ENCODE measurements at regions not wholly inside any gene's neighbourhood (a gene's known extent, or its start where the extent isn't known, plus 50 kb on each side); places are given as distances from the start of the nearest gene placed in this dataset.

- Histone ChIP-seq H3K9me2 (ENCODE audit: insufficient read depth) (no peaks in the 10 kb centered on the region), H3K79me2 (ENCODE audit: insufficient read depth, low read length) (no peaks in the 10 kb centered on the region), H2AFZ (ENCODE audit: low read depth, low read length, poor library complexity, severe bottlenecking) (no peak overlapping the region), H3K4me2 (ENCODE audit: low read length) (peak overlapping the region; percentile 42), H4K20me1 (ENCODE audit: insufficient read depth) (no peaks in the 10 kb centered on the region), H3K9ac (ENCODE audit: low read length) (no peak overlapping the region), H3K9me3 (ENCODE audit: control insufficient read depth in 1 of 2, insufficient read depth in 1 of 2, low read depth in 1 of 2, low read length in 2 of 2) (no peaks in the 10 kb centered on the region; a peak in 1 of 4 replicates), H3K4me1 (ENCODE audit: control insufficient read depth in 1 of 2, insufficient read depth in 2 of 2, low read length in 2 of 2) (peaks cover 0 to 6% of the 10 kb centered on the region in 2 experiments; a peak in 2 of 4 replicates), H3K27ac (ENCODE audit: low read depth, low read length) (no peak overlapping the region), H3K27me3 (ENCODE audit: insufficient read depth, low read length) (peaks cover 5% of the 10 kb centered on the region), H3K4me3 (replicated peaks in 1 of 2; ENCODE audit: low read depth in 1 of 2, low read length in 2 of 2) (no peak overlapping the region), H3K36me3 (ENCODE audit: control insufficient read depth in 1 of 2, insufficient read depth in 2 of 2, low read length in 2 of 2) (no peaks in the 10 kb centered on the region)
- TF ChIP-seq POLR2A (IDR thresholded peaks at IDR 0.05; ENCODE audit: borderline replicate concordance, extremely low read depth, insufficient read depth, insufficient read length) (no peak), EZH2 (IDR thresholded peaks at IDR 0.05) (no peak), YY1 (IDR thresholded peaks at IDR 0.05; ENCODE audit: extremely low read depth, insufficient replicate concordance, low read depth, low read length) (no peak), ATF3 (IDR thresholded peaks at IDR 0.05) (no peak), ZNF274 (IDR thresholded peaks at IDR 0.05; ENCODE audit: low read depth, low read length) (no peak), EGR1 (IDR thresholded peaks at IDR 0.05; ENCODE audit: low read depth) (no peak), SIN3A (IDR thresholded peaks at IDR 0.05; ENCODE audit: low read depth) (no peak), RAD21 (IDR thresholded peaks at IDR 0.05; ENCODE audit: low read depth) (no peak), EZH2phosphoT487 (IDR thresholded peaks at IDR 0.05; ENCODE audit: borderline replicate concordance) (no peak), FOSL1 (IDR thresholded peaks at IDR 0.05; ENCODE audit: low read depth) (no peak), ELF1 (IDR thresholded peaks at IDR 0.05; ENCODE audit: borderline replicate concordance, low read depth) (no peak), POLR2AphosphoS5 (IDR thresholded peaks at IDR 0.05; ENCODE audit: low read depth, low read length) (no peak), ZBTB33 (IDR thresholded peaks at IDR 0.05; ENCODE audit: extremely low read depth, insufficient replicate concordance, low read length) (no peak), ZFX (IDR thresholded peaks at IDR 0.05) (no peak), SP1 (IDR thresholded peaks at IDR 0.05; ENCODE audit: low read depth) (no peak), TCF7L2 (IDR thresholded peaks at IDR 0.05; ENCODE audit: borderline replicate concordance, extremely low read depth, insufficient read depth, insufficient read length) (no peak)
- TF ChIP-seq, protein P1, sequence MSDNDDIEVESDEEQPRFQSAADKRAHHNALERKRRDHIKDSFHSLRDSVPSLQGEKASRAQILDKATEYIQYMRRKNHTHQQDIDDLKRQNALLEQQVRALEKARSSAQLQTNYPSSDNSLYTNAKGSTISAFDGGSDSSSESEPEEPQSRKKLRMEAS (IDR thresholded peaks at IDR 0.05): no peak
- TF ChIP-seq, protein P2, sequence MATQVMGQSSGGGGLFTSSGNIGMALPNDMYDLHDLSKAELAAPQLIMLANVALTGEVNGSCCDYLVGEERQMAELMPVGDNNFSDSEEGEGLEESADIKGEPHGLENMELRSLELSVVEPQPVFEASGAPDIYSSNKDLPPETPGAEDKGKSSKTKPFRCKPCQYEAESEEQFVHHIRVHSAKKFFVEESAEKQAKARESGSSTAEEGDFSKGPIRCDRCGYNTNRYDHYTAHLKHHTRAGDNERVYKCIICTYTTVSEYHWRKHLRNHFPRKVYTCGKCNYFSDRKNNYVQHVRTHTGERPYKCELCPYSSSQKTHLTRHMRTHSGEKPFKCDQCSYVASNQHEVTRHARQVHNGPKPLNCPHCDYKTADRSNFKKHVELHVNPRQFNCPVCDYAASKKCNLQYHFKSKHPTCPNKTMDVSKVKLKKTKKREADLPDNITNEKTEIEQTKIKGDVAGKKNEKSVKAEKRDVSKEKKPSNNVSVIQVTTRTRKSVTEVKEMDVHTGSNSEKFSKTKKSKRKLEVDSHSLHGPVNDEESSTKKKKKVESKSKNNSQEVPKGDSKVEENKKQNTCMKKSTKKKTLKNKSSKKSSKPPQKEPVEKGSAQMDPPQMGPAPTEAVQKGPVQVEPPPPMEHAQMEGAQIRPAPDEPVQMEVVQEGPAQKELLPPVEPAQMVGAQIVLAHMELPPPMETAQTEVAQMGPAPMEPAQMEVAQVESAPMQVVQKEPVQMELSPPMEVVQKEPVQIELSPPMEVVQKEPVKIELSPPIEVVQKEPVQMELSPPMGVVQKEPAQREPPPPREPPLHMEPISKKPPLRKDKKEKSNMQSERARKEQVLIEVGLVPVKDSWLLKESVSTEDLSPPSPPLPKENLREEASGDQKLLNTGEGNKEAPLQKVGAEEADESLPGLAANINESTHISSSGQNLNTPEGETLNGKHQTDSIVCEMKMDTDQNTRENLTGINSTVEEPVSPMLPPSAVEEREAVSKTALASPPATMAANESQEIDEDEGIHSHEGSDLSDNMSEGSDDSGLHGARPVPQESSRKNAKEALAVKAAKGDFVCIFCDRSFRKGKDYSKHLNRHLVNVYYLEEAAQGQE (IDR thresholded peaks at IDR 0.05; ENCODE audit: low read depth): no peak
- TF ChIP-seq, protein P3, sequence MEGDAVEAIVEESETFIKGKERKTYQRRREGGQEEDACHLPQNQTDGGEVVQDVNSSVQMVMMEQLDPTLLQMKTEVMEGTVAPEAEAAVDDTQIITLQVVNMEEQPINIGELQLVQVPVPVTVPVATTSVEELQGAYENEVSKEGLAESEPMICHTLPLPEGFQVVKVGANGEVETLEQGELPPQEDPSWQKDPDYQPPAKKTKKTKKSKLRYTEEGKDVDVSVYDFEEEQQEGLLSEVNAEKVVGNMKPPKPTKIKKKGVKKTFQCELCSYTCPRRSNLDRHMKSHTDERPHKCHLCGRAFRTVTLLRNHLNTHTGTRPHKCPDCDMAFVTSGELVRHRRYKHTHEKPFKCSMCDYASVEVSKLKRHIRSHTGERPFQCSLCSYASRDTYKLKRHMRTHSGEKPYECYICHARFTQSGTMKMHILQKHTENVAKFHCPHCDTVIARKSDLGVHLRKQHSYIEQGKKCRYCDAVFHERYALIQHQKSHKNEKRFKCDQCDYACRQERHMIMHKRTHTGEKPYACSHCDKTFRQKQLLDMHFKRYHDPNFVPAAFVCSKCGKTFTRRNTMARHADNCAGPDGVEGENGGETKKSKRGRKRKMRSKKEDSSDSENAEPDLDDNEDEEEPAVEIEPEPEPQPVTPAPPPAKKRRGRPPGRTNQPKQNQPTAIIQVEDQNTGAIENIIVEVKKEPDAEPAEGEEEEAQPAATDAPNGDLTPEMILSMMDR (IDR thresholded peaks at IDR 0.05 in 2 of 3, conservative IDR thresholded peaks at IDR 0.05 in 1 of 3; ENCODE audit: borderline replicate concordance in 1 of 3, insufficient read depth in 1 of 3, low read depth in 2 of 3, low read length in 2 of 3): no peak
- BruUV-seq (replicated peaks): no TSS peak
- ATAC-seq (no peak), DNase-seq (ENCODE audit: low read depth, low spot score) (no peak)
- CTCF ChIA-PET: no interaction called here
- intact Hi-C loops (cut with micrococcal nuclease): no loop called here
- POLR2A ChIA-PET: no interaction called here
- RAD21 ChIA-PET (ENCODE audit: low non-redundant PET in 1 of 2, low total read pairs in 2 of 2, uncharacterized antibody in 2 of 2, unreplicated experiment in 2 of 2): no interaction called here
Measured at GRCh38 chr1:90155721-90156487, 161.0 kb downstream of the ZNF326 start.
